Kidney (tissue), 13 donors: ENCODE measurements at regions not wholly inside any gene's neighbourhood (a gene's known extent, or its start where the extent isn't known, plus 50 kb on each side); places are given as distances from the start of the nearest gene placed in this dataset.
A peak's percentile ranks its signal among the peaks of the same experiment; 100 is the strongest.

Experiments used
- DNase-seq, 5 donors: peaks; one replicate each; pipeline ENCODE4 v3.0.0-alpha.2; 2013 to 2020
- FAIRE-seq: peaks from 2 replicates; lab custom pipeline; 2012; peaks lifted over from hg19 to GRCh38; lab: Jason Lieb, UNC
- H3K27ac ChIP-seq, 2 donors: one replicate each; pipeline ENCODE4 v1.7.0; 2013; ENCODE audit warnings: low read depth in 2 of 2, low read length in 2 of 2, inconsistent platforms in 1 of 2
- H3K27me3 ChIP-seq: one replicate; pipeline ENCODE4 v1.7.1; 2013; ENCODE audit warnings: low read length, inconsistent platforms; ENCODE audit not compliant: control insufficient read depth, insufficient read depth
- H3K36me3 ChIP-seq, 3 donors: one replicate each; pipeline versions ENCODE4 v1.7.0 to v1.7.1; 2013; ENCODE audit warnings: low read length in 3 of 3, control low read depth in 1 of 3, inconsistent platforms in 1 of 3; ENCODE audit not compliant: insufficient read depth in 3 of 3, control insufficient read depth in 2 of 3
- H3K4me1 ChIP-seq, 3 donors: one replicate each; pipeline versions ENCODE4 v1.7.0 to v1.7.1; 2013; ENCODE audit warnings: low read length in 3 of 3, inconsistent platforms in 1 of 3, low read depth in 1 of 3; ENCODE audit not compliant: control insufficient read depth in 2 of 3, insufficient read depth in 2 of 3
- H3K4me3 ChIP-seq, 3 donors: one replicate each; pipeline versions ENCODE4 v1.7.0 to v1.8.1; 2013; ENCODE audit warnings: low read length in 3 of 3, control low read depth in 1 of 3, inconsistent platforms in 1 of 3
- H3K9ac ChIP-seq, 3 donors: one replicate each; pipeline versions ENCODE4 v1.7.0 to v1.7.1; 2013; ENCODE audit warnings: low read length in 3 of 3, control low read depth in 1 of 3, inconsistent platforms in 1 of 3
- H3K9me3 ChIP-seq, 3 donors: one replicate each; pipeline versions ENCODE4 v1.7.0 to v1.7.1; 2013; ENCODE audit warnings: low read length in 3 of 3, control low read depth in 1 of 3, inconsistent platforms in 1 of 3; ENCODE audit not compliant: control insufficient read depth in 2 of 3, insufficient read depth in 1 of 3
- intact Hi-C: fragments of 100-400 bp; cut with DNase I; formaldehyde crosslinking; loops from one replicate; pipeline ENCODE4 v1.11.1; 2022
- TF ChIP-seq, protein P1 (sequence below): IDR thresholded peaks from 3 replicates; pipeline ENCODE4 v1.5.1; 2012; ENCODE audit warnings: mild to moderate bottlenecking, moderate library complexity, borderline replicate concordance; ENCODE audit not compliant: insufficient read depth; ENCODE audit errors: extremely low read depth
- donor health status: control.
- donor health status: control.
- donor health status: control.
- donor health status: control.
- donor health status: control.
- donor health status: DM: yes; HTN: yes; CAD: no.
- donor health status: Normal renal cell carcinoma (clear cell type).

DNA sequence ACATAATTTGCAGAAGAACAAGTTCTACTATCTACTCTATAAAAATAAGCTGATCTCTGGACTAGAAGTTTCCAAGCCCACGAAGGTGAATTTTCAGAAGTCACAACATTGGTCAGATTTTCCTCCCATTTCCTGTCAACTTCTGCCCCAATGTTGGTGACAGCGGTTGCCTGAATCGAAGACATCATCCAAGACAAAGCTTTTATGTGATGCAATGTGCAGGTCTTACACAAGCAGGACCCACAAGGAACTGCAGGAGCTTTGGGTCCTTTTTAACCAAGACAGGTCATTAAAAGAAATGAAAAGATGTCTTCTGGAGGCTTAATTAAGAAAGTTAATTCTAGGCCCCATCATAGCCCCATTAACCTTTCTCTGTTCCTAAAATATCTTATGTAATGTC lies 125.6 kb upstream of the BLID start:
- no peaks in the 10 kb centered on the region for H3K4me1 ChIP-seq
- H3K27me3 ChIP-seq = no peaks in the 10 kb centered on the region
- H3K9me3 ChIP-seq = no peaks in the 10 kb centered on the region
- no peak overlapping the region for H3K9ac ChIP-seq
- intact Hi-C loops = no loop called here
- FAIRE-seq (no peak), DNase-seq (no peak)
- H3K36me3 ChIP-seq = no peaks in the 10 kb centered on the region
- TF ChIP-seq, protein P1, sequence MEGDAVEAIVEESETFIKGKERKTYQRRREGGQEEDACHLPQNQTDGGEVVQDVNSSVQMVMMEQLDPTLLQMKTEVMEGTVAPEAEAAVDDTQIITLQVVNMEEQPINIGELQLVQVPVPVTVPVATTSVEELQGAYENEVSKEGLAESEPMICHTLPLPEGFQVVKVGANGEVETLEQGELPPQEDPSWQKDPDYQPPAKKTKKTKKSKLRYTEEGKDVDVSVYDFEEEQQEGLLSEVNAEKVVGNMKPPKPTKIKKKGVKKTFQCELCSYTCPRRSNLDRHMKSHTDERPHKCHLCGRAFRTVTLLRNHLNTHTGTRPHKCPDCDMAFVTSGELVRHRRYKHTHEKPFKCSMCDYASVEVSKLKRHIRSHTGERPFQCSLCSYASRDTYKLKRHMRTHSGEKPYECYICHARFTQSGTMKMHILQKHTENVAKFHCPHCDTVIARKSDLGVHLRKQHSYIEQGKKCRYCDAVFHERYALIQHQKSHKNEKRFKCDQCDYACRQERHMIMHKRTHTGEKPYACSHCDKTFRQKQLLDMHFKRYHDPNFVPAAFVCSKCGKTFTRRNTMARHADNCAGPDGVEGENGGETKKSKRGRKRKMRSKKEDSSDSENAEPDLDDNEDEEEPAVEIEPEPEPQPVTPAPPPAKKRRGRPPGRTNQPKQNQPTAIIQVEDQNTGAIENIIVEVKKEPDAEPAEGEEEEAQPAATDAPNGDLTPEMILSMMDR = no peak
- no peak overlapping the region for H3K4me3 ChIP-seq
- no peak overlapping the region for H3K27ac ChIP-seq

- H3K27me3 ChIP-seq = no peaks in the 10 kb centered on the region
- H3K4me1 ChIP-seq = no peaks in the 10 kb centered on the region
- FAIRE-seq = no peak
These were observed 124.6 kb upstream of the BLID start for GRCh38 chr11:122240638-122241037.

GRCh38 chr11:122235615-122236014 lies 119.6 kb upstream of the BLID start:
- H3K36me3 ChIP-seq = no peaks in the 10 kb centered on the region
- intact Hi-C loops = no loop called here

More at GRCh38 chr11:122240638-122241037, 124.6 kb upstream of the BLID start:
- no peak for DNase-seq
- intact Hi-C loops = no loop called here
- no peak overlapping the region for H3K9ac ChIP-seq
- TF ChIP-seq, protein P1 = no peak
- no peak overlapping the region for H3K4me3 ChIP-seq
- no peaks in the 10 kb centered on the region for H3K36me3 ChIP-seq
- no peaks in the 10 kb centered on the region for H3K9me3 ChIP-seq
- H3K27ac ChIP-seq = no peak overlapping the region

More at GRCh38 chr11:122235615-122236014, 119.6 kb upstream of the BLID start:
- no peaks in the 10 kb centered on the region for H3K27me3 ChIP-seq
- no peak overlapping the region for H3K9ac ChIP-seq
- peak in 3 of 5 donors; percentile 12 to 37 (median 19) for DNase-seq
- H3K9me3 ChIP-seq = no peaks in the 10 kb centered on the region
- no peaks in the 10 kb centered on the region for H3K4me1 ChIP-seq
- TF ChIP-seq, protein P1 = no peak
- H3K27ac ChIP-seq = no peak overlapping the region
- FAIRE-seq = no peak
- no peak overlapping the region for H3K4me3 ChIP-seq
